ENCODE measurements at regions not wholly inside any gene's neighbourhood (a gene's known extent, or its start where the extent isn't known, plus 50 kb on each side); places are given as distances from the start of the nearest gene placed in this dataset.

- DNase-seq (ENCODE audit: low spot score) (no peak), ATAC-seq (no peak)
- no peak overlapping the region for H2AFZ ChIP-seq
- H3F3A ChIP-seq (replicated peaks; ENCODE audit: low read depth): no peaks in the 10 kb centered on the region
- no peak for TF ChIP-seq EZH2phosphoT487 (IDR thresholded peaks at IDR 0.05; ENCODE audit: unreplicated experiment)
- no peak for TF ChIP-seq ZNF114 (CRISPR knock-in tag; IDR thresholded peaks at IDR 0.05)
- no peak for TF ChIP-seq POLR2AphosphoS5 (IDR thresholded peaks at IDR 0.05; ENCODE audit: low read depth)
- no peak for TF ChIP-seq ZNF331 (CRISPR knock-in tag; IDR thresholded peaks at IDR 0.05; ENCODE audit: low read depth)
- TF ChIP-seq ETS1 (IDR thresholded peaks at IDR 0.05): no peak
- no peak for TF ChIP-seq REST (IDR thresholded peaks at IDR 0.05; ENCODE audit: unreplicated experiment)
- TF ChIP-seq CREB1 (CRISPR knock-in tag; IDR thresholded peaks at IDR 0.05; ENCODE audit: low read depth): no peak
- TF ChIP-seq NANOG (IDR thresholded peaks at IDR 0.05; ENCODE audit: borderline replicate concordance): no peak
- no peak for TF ChIP-seq EZH2 (IDR thresholded peaks at IDR 0.05; ENCODE audit: low read depth, unreplicated experiment)
- TF ChIP-seq ZNF462 (CRISPR knock-in tag; IDR thresholded peaks at IDR 0.05): no peak
- TF ChIP-seq CTCF (conservative IDR thresholded peaks at IDR 0.05; ENCODE audit: low read depth in 2 of 2): no peak
- TF ChIP-seq STAT1 (IDR thresholded peaks at IDR 0.05; ENCODE audit: unreplicated experiment): no peak
- no peak for TF ChIP-seq JUNB (IDR thresholded peaks at IDR 0.05; ENCODE audit: unreplicated experiment)
- no peak overlapping the region for H3K27ac ChIP-seq (ENCODE audit: low read depth)
- no peaks in the 10 kb centered on the region for H3K79me2 ChIP-seq (replicated peaks; ENCODE audit: insufficient read depth)
- H3K27ac Mint-ChIP-seq: no peak overlapping the region
- H3K9me3 Mint-ChIP-seq: no peaks in the 10 kb centered on the region
- 0 out of 2 replicates have a peak, but pooled peaks cover 7% of the 10 kb centered on the region for H3K9me2 ChIP-seq (ENCODE audit: insufficient read depth)
- H3K4me1 ChIP-seq (ENCODE audit: insufficient read depth): no peaks in the 10 kb centered on the region
- H3K4me1 Mint-ChIP-seq: peaks cover 10% of the 10 kb centered on the region; the same call in 2 of the 3 replicates
- H3K4me3 Mint-ChIP-seq: no peak overlapping the region
- no peak overlapping the region for H3K4me3 ChIP-seq
- H3K36me3 Mint-ChIP-seq (ENCODE audit: low read depth): no peaks in the 10 kb centered on the region
- no peaks in the 10 kb centered on the region for H4K20me1 ChIP-seq (replicated peaks; ENCODE audit: insufficient read depth)
- no peaks in the 10 kb centered on the region for H3K36me3 ChIP-seq (ENCODE audit: insufficient read depth)
- no peak overlapping the region for H3K4me2 ChIP-seq
- no peaks in the 10 kb centered on the region for H3K27me3 Mint-ChIP-seq (ENCODE audit: insufficient read depth, low read depth, poor library complexity)
- H3K27me3 ChIP-seq (ENCODE audit: insufficient read depth): no peaks in the 10 kb centered on the region
These were observed 114.1 kb downstream of the RAB38 start for GRCh38 chr11:88061111-88061510.

All from GM23338 (cell line).